HS-5 (cell line): ENCODE measurements at regions not wholly inside any gene's neighbourhood (a gene's known extent, or its start where the extent isn't known, plus 50 kb on each side); places are given as distances from the start of the nearest gene placed in this dataset.
A peak's percentile ranks its signal among the peaks of the same experiment; 100 is the strongest.

Experiments used
- DNase-seq: peaks from one replicate; pipeline ENCODE4 v3.0.0-alpha.2; 2012; ENCODE audit warnings: low read depth

GRCh38 chr10:10786109-10787090 lies 231.3 kb upstream of the CELF2 start:
- DNase-seq = peak; percentile 48

GRCh38 chr10:10787586-10787985 lies 230.1 kb upstream of the CELF2 start:
- no peak for DNase-seq

GRCh38 chr10:10788761-10789160 lies 228.9 kb upstream of the CELF2 start:
- no peak for DNase-seq

- DNase-seq = no peak
Observed at GRCh38 chr10:10791869-10792268, 225.8 kb upstream of the CELF2 start.

- DNase-seq = peak; percentile 68
Observed at GRCh38 chr10:10792681-10793080, 225.0 kb upstream of the CELF2 start.

GRCh38 chr10:10794046-10794445 lies 223.6 kb upstream of the CELF2 start:
- DNase-seq = no peak

- no peak for DNase-seq
Observed at GRCh38 chr10:10794791-10795191, 222.9 kb upstream of the CELF2 start.

- no peak for DNase-seq
Observed at GRCh38 chr10:10796061-10796773, 221.5 kb upstream of the CELF2 start.

GRCh38 chr10:10796774-10797415 lies 220.8 kb upstream of the CELF2 start:
- DNase-seq = no peak

GRCh38 chr10:10797513-10797912 lies 220.2 kb upstream of the CELF2 start:
- no peak for DNase-seq

GRCh38 chr10:10798102-10798863 lies 219.4 kb upstream of the CELF2 start:
- no peak for DNase-seq

GRCh38 chr10:10798864-10799192 lies 218.8 kb upstream of the CELF2 start:
- no peak for DNase-seq

- DNase-seq = no peak
Observed at GRCh38 chr10:10800961-10801360, 216.7 kb upstream of the CELF2 start.

GRCh38 chr10:10803278-10803677 lies 214.4 kb upstream of the CELF2 start:
- DNase-seq = no peak

GRCh38 chr10:10804061-10804460 lies 213.6 kb upstream of the CELF2 start:
- DNase-seq = no peak

GRCh38 chr10:10804998-10805740 lies 212.5 kb upstream of the CELF2 start:
- peak; percentile 64 for DNase-seq

- no peak for DNase-seq
Observed at GRCh38 chr10:10807106-10807505, 210.6 kb upstream of the CELF2 start.

GRCh38 chr10:10811562-10811961 lies 206.1 kb upstream of the CELF2 start:
- DNase-seq = no peak

GRCh38 chr10:10813656-10814055 lies 204.0 kb upstream of the CELF2 start:
- DNase-seq = no peak

GRCh38 chr10:10814069-10814468 lies 203.6 kb upstream of the CELF2 start:
- no peak for DNase-seq

GRCh38 chr10:10816447-10816846 lies 201.2 kb upstream of the CELF2 start:
- peak; percentile 18 for DNase-seq
